Colonic mucosa (tissue), 4 donors: ENCODE measurements at regions not wholly inside any gene's neighbourhood (a gene's known extent, or its start where the extent isn't known, plus 50 kb on each side); places are given as distances from the start of the nearest gene placed in this dataset.

Source experiments
- DNase-seq: peaks from one replicate; pipeline ENCODE4 v3.0.0-alpha.2; 2020
- H3K27ac ChIP-seq: fragments of 200-600 bp; one replicate; pipeline ENCODE4 v1.8.0; 2021
- H3K27me3 ChIP-seq: fragments of 200-600 bp; one replicate; pipeline ENCODE4 v1.8.0; 2021
- H3K36me3 ChIP-seq: fragments of 200-600 bp; one replicate; pipeline ENCODE4 v1.8.0; 2021
- H3K4me1 ChIP-seq: fragments of 200-600 bp; one replicate; pipeline ENCODE4 v1.8.0; 2021; ENCODE audit warnings: mild to moderate bottlenecking
- H3K4me3 ChIP-seq: fragments of 200-600 bp; one replicate; pipeline ENCODE4 v1.8.0; 2021
- H3K9ac ChIP-seq, 2 donors: one replicate each; pipeline ENCODE4 v1.7.0; 2013; ENCODE audit warnings: control low read depth in 2 of 2, low read depth in 2 of 2, low read length in 2 of 2
- H3K9me3 ChIP-seq: fragments of 200-600 bp; one replicate; pipeline ENCODE4 v1.8.0; 2021
- CTCF ChIP-seq: fragments of 200-600 bp; IDR thresholded peaks from one replicate; pipeline ENCODE4 v1.8.0; 2022; ENCODE audit warnings: antibody characterized with exemption, mild to moderate bottlenecking
- intact Hi-C: fragments of 100-400 bp; cut with DNase I; formaldehyde crosslinking; loops from one replicate; pipeline ENCODE4 v1.14.1; 2022
- donor health status: healthy.
- donor health status: DM: no; HTN: no; CAD: no.
- donor health status: DM: no; HTN: no; CAD: no.

GRCh38 chr1:96038636-96039035, 682.9 kb upstream of the PTBP2 start:
- intact Hi-C loops: no loop called here
- no peak for DNase-seq
- no peak for TF ChIP-seq CTCF
- no peaks in the 10 kb centered on the region for H3K36me3 ChIP-seq
- no peak overlapping the region for H3K27ac ChIP-seq
- H3K9ac ChIP-seq: no peak overlapping the region
- H3K9me3 ChIP-seq: no peaks in the 10 kb centered on the region
- no peaks in the 10 kb centered on the region for H3K27me3 ChIP-seq
- H3K4me3 ChIP-seq: no peak overlapping the region
- H3K4me1 ChIP-seq: no peaks in the 10 kb centered on the region

GRCh38 chr1:96039910-96040309, 681.7 kb upstream of the PTBP2 start:
- DNase-seq: no peak
- Histone ChIP-seq H3K27me3 (no peaks in the 10 kb centered on the region), H3K36me3 (no peaks in the 10 kb centered on the region), H3K4me1 (no peaks in the 10 kb centered on the region), H3K9me3 (no peaks in the 10 kb centered on the region), H3K9ac (no peak overlapping the region), H3K27ac (no peak overlapping the region), H3K4me3 (no peak overlapping the region)
- no peak for TF ChIP-seq CTCF
- intact Hi-C loops: no loop called here

- no peaks in the 10 kb centered on the region for H3K9me3 ChIP-seq
- intact Hi-C loops: no loop called here
- H3K27me3 ChIP-seq: no peaks in the 10 kb centered on the region
- DNase-seq: no peak
- no peaks in the 10 kb centered on the region for H3K36me3 ChIP-seq
- no peaks in the 10 kb centered on the region for H3K4me1 ChIP-seq
- no peak overlapping the region for H3K4me3 ChIP-seq
- no peak for TF ChIP-seq CTCF
- H3K9ac ChIP-seq: no peak overlapping the region
- no peak overlapping the region for H3K27ac ChIP-seq
These were observed 680.1 kb upstream of the PTBP2 start for GRCh38 chr1:96041470-96041869.

- no peak overlapping the region for H3K9ac ChIP-seq
- H3K9me3 ChIP-seq: no peaks in the 10 kb centered on the region
- no peaks in the 10 kb centered on the region for H3K27me3 ChIP-seq
- no peak overlapping the region for H3K4me3 ChIP-seq
- TF ChIP-seq CTCF: no peak
- DNase-seq: no peak
- no peaks in the 10 kb centered on the region for H3K36me3 ChIP-seq
- intact Hi-C loops: no loop called here
- H3K27ac ChIP-seq: no peak overlapping the region
- H3K4me1 ChIP-seq: no peaks in the 10 kb centered on the region
These were observed 672.9 kb upstream of the PTBP2 start for GRCh38 chr1:96048572-96049212.

GRCh38 chr1:96049759-96050409, 671.7 kb upstream of the PTBP2 start:
- Histone ChIP-seq H3K4me3 (no peak overlapping the region), H3K9ac (no peak overlapping the region), H3K9me3 (no peaks in the 10 kb centered on the region), H3K27me3 (no peaks in the 10 kb centered on the region), H3K27ac (no peak overlapping the region), H3K36me3 (no peaks in the 10 kb centered on the region), H3K4me1 (no peaks in the 10 kb centered on the region)
- no peak for DNase-seq
- intact Hi-C loops: no loop called here
- no peak for TF ChIP-seq CTCF
